Fibroblast of lung (primary cell): ENCODE measurements at regions not wholly inside any gene's neighbourhood (a gene's known extent, or its start where the extent isn't known, plus 50 kb on each side); places are given as distances from the start of the nearest gene placed in this dataset.
"Not testable (repeated sequence)": the region's sequence is repeated elsewhere in the genome, so short reads cannot be mapped to it uniquely, and the experiment has no call there.

ENCODE experiments used
- DNase-seq, 2 donors: peaks; one replicate each; pipeline versions ENCODE4 v3.0.0 to v3.0.0-alpha.2; 2010; ENCODE audit warnings: low read depth in 2 of 2
- H2AFZ ChIP-seq: 2 replicates; pipeline ENCODE4 v1.5.1; 2012; ENCODE audit warnings: low read length, control low read depth, inconsistent platforms
- H3K27ac ChIP-seq: 2 replicates; pipeline ENCODE4 v1.5.1; 2011; ENCODE audit warnings: low read length, control low read depth; ENCODE audit not compliant: insufficient read depth
- H3K27me3 ChIP-seq: 2 replicates; pipeline ENCODE4 v1.5.1; 2011; ENCODE audit warnings: mild to moderate bottlenecking, low read length; ENCODE audit not compliant: control insufficient read depth, insufficient read depth
- H3K36me3 ChIP-seq: 2 replicates; pipeline ENCODE4 v1.5.1; 2011; ENCODE audit warnings: low read length; ENCODE audit not compliant: control insufficient read depth, insufficient read depth
- H3K4me1 ChIP-seq: 2 replicates; pipeline ENCODE4 v1.5.1; 2011; ENCODE audit warnings: low read length; ENCODE audit not compliant: control insufficient read depth, insufficient read depth; ENCODE audit errors: extremely low read depth
- H3K4me2 ChIP-seq: 2 replicates; pipeline ENCODE4 v1.5.1; 2011; ENCODE audit warnings: low read length, control low read depth; ENCODE audit not compliant: insufficient read depth; ENCODE audit errors: extremely low read depth
- H3K4me3 ChIP-seq, 4 experiments: fragments of 200-600 bp in 1 of 4; sonication (generic) in 1 of 4; replicated peaks in 1 of 4; 2 replicates each; pipeline ENCODE4 v1.5.1; 2011 to 2016; ENCODE audit warnings: low read length in 4 of 4, low read depth in 3 of 4, mild to moderate bottlenecking in 3 of 4, control low read depth in 2 of 4, inconsistent platforms in 1 of 4, mixed read lengths in 1 of 4; ENCODE audit not compliant: insufficient read depth in 1 of 4; ENCODE audit errors: control extremely low read depth in 1 of 4
- H3K79me2 ChIP-seq: 2 replicates; pipeline ENCODE4 v1.5.1; 2012; ENCODE audit warnings: mild to moderate bottlenecking, low read length, inconsistent platforms; ENCODE audit not compliant: control insufficient read depth, insufficient read depth
- H3K9ac ChIP-seq: 2 replicates; pipeline ENCODE4 v1.5.1; 2011; ENCODE audit warnings: mild to moderate bottlenecking, low read length, control low read depth; ENCODE audit not compliant: insufficient read depth
- H3K9me3 ChIP-seq: 2 replicates; pipeline ENCODE4 v1.5.1; 2012; ENCODE audit warnings: low read depth, low read length; ENCODE audit not compliant: control insufficient read depth, insufficient read depth
- H4K20me1 ChIP-seq: 2 replicates; pipeline ENCODE4 v1.5.1; 2011; ENCODE audit warnings: low read length; ENCODE audit not compliant: control insufficient read depth, insufficient read depth; ENCODE audit errors: extremely low read depth

- not testable (repeated sequence) for H3K4me2 ChIP-seq, H3K9me3 ChIP-seq, H3K27ac ChIP-seq, H2AFZ ChIP-seq, H3K36me3 ChIP-seq, H3K4me3 ChIP-seq, H3K79me2 ChIP-seq, H3K27me3 ChIP-seq, H3K4me1 ChIP-seq, H3K9ac ChIP-seq, H4K20me1 ChIP-seq, DNase-seq
These were observed 96.7 kb upstream of the CCT8L2 start for GRCh38 chr22:16689358-16689757.

GRCh38 chr22:16681290-16681689, 88.7 kb upstream of the CCT8L2 start:
- H2AFZ ChIP-seq, H3K4me2 ChIP-seq, H3K27me3 ChIP-seq, H3K27ac ChIP-seq, H4K20me1 ChIP-seq, H3K79me2 ChIP-seq, DNase-seq, H3K9me3 ChIP-seq, H3K4me3 ChIP-seq, H3K4me1 ChIP-seq, H3K36me3 ChIP-seq, H3K9ac ChIP-seq: not testable (repeated sequence)

- not testable (repeated sequence) for H3K9ac ChIP-seq, H3K4me3 ChIP-seq, H3K4me1 ChIP-seq, H3K4me2 ChIP-seq, H4K20me1 ChIP-seq, H3K79me2 ChIP-seq, H3K36me3 ChIP-seq, H2AFZ ChIP-seq, H3K27me3 ChIP-seq, H3K9me3 ChIP-seq, DNase-seq, H3K27ac ChIP-seq
These were observed 87.7 kb upstream of the CCT8L2 start for GRCh38 chr22:16680209-16680899.

- H3K27ac ChIP-seq, H3K4me2 ChIP-seq, H3K27me3 ChIP-seq, H3K4me3 ChIP-seq, H3K4me1 ChIP-seq, H3K9ac ChIP-seq, H3K36me3 ChIP-seq, H3K9me3 ChIP-seq, DNase-seq, H2AFZ ChIP-seq, H3K79me2 ChIP-seq, H4K20me1 ChIP-seq: not testable (repeated sequence)
These were observed 86.7 kb upstream of the CCT8L2 start for GRCh38 chr22:16679191-16679834.

GRCh38 chr22:16673433-16673832, 80.8 kb upstream of the CCT8L2 start:
- H3K4me2 ChIP-seq, H3K79me2 ChIP-seq, H3K9me3 ChIP-seq, H3K9ac ChIP-seq, H3K4me1 ChIP-seq, H3K36me3 ChIP-seq, H2AFZ ChIP-seq, DNase-seq, H3K27ac ChIP-seq, H3K27me3 ChIP-seq, H3K4me3 ChIP-seq, H4K20me1 ChIP-seq: not testable (repeated sequence)

DNA sequence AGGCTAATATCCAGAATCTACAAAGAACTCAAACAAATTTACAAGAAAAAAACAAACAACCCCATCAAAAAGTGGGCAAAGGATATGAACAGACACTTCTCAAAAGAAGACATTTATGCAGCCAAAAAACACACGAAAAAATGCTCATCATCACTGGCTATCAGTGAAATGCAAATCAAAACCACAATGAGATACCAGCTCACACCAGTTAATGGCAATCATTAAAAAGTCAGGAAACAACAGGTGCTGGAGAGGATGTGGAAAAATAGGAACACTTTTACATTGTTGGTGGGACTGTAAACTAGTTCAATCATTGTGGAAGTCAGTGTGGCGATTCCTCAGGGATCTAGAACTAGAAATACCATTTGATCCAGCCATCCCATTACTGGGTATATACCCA, 73.0 kb upstream of the CCT8L2 start:
- not testable (repeated sequence) for H3K27ac ChIP-seq, H4K20me1 ChIP-seq, H3K4me1 ChIP-seq, H3K4me3 ChIP-seq, H3K27me3 ChIP-seq, H3K9ac ChIP-seq, H3K4me2 ChIP-seq, DNase-seq, H3K79me2 ChIP-seq, H3K9me3 ChIP-seq, H3K36me3 ChIP-seq, H2AFZ ChIP-seq

GRCh38 chr22:16662330-16662729, 69.7 kb upstream of the CCT8L2 start:
- DNase-seq, H3K4me3 ChIP-seq, H3K4me2 ChIP-seq, H3K4me1 ChIP-seq, H4K20me1 ChIP-seq, H3K27ac ChIP-seq, H3K9ac ChIP-seq, H3K9me3 ChIP-seq, H2AFZ ChIP-seq, H3K36me3 ChIP-seq, H3K79me2 ChIP-seq, H3K27me3 ChIP-seq: not testable (repeated sequence)
